ENCODE measurements at regions not wholly inside any gene's neighbourhood (a gene's known extent, or its start where the extent isn't known, plus 50 kb on each side); places are given as distances from the start of the nearest gene placed in this dataset.

GRCh38 chr4:156493858-156494257 lies 477.7 kb downstream of the PDGFC start:
- peak; percentile 23 for DNase-seq

GRCh38 chr4:156487107-156487506 lies 484.5 kb downstream of the PDGFC start:
- DNase-seq: no peak

GRCh38 chr4:156481845-156482244 lies 489.8 kb downstream of the PDGFC start:
- no peak for DNase-seq

- DNase-seq: no peak
These were observed 494.0 kb downstream of the PDGFC start for GRCh38 chr4:156477636-156478035.

GRCh38 chr4:156476359-156476758 lies 495.2 kb downstream of the PDGFC start:
- peak; percentile 99 for DNase-seq

GRCh38 chr4:156475322-156475721 lies 496.3 kb downstream of the PDGFC start:
- peak; percentile 78 for DNase-seq

GRCh38 chr4:156473151-156473550 lies 498.4 kb downstream of the PDGFC start:
- no peak for DNase-seq

- DNase-seq: peak; percentile 65
These were observed 499.0 kb downstream of the PDGFC start for GRCh38 chr4:156472624-156473023.

- no peak for DNase-seq
These were observed 505.9 kb upstream of the CTSO start for GRCh38 chr4:156459584-156459983.

- no peak for DNase-seq
These were observed 503.2 kb upstream of the CTSO start for GRCh38 chr4:156456830-156457229.

GRCh38 chr4:156443488-156443887 lies 489.8 kb upstream of the CTSO start:
- no peak for DNase-seq

GRCh38 chr4:156442912-156443311 lies 489.2 kb upstream of the CTSO start:
- DNase-seq: peak; percentile 23

- DNase-seq: no peak
These were observed 486.0 kb upstream of the CTSO start for GRCh38 chr4:156439576-156440200.

GRCh38 chr4:156437666-156438065 lies 484.0 kb upstream of the CTSO start:
- no peak for DNase-seq

- peak; percentile 34 for DNase-seq
These were observed 468.9 kb upstream of the CTSO start for GRCh38 chr4:156422576-156422975.

- DNase-seq: peak; percentile 83
These were observed 467.0 kb upstream of the CTSO start for GRCh38 chr4:156420623-156421022.

GRCh38 chr4:156419080-156419685 lies 465.5 kb upstream of the CTSO start:
- peak; percentile 12 for DNase-seq

- no peak for DNase-seq
These were observed 460.7 kb upstream of the CTSO start for GRCh38 chr4:156414406-156414805.

GRCh38 chr4:156413239-156414135 lies 459.8 kb upstream of the CTSO start:
- no peak for DNase-seq

GRCh38 chr4:156411531-156411930 lies 457.9 kb upstream of the CTSO start:
- no peak for DNase-seq

GRCh38 chr4:156408749-156409148 lies 455.1 kb upstream of the CTSO start:
- peak; percentile 15 for DNase-seq

- peak; percentile 51 for DNase-seq
These were observed 447.7 kb upstream of the CTSO start for GRCh38 chr4:156401371-156401770.

- no peak for DNase-seq
These were observed 442.9 kb upstream of the CTSO start for GRCh38 chr4:156396534-156396933.

GRCh38 chr4:156391325-156391653 lies 437.6 kb upstream of the CTSO start:
- no peak for DNase-seq
